NT2/D1 (cell line): ENCODE measurements at regions not wholly inside any gene's neighbourhood (a gene's known extent, or its start where the extent isn't known, plus 50 kb on each side); places are given as distances from the start of the nearest gene placed in this dataset.

Experiments used
- DNase-seq: peaks from one replicate; pipeline ENCODE4 v3.0.0-alpha.2; 2011; ENCODE audit warnings: low read depth, low spot score
- H3K27me3 ChIP-seq: 2 replicates; pipeline ENCODE4 v1.6.0; 2011; ENCODE audit warnings: mild to moderate bottlenecking; ENCODE audit not compliant: insufficient read length, insufficient read depth
- H3K36me3 ChIP-seq: 2 replicates; pipeline ENCODE4 v1.6.1; 2011; ENCODE audit warnings: mild to moderate bottlenecking, low read length, mixed read lengths; ENCODE audit not compliant: insufficient read depth, insufficient read length
- H3K4me1 ChIP-seq: 2 replicates; pipeline ENCODE4 v1.5.1; 2011; ENCODE audit not compliant: insufficient read depth, insufficient read length
- H3K4me3 ChIP-seq: 2 replicates; pipeline ENCODE4 v1.5.1; 2011; ENCODE audit warnings: low read depth; ENCODE audit not compliant: insufficient read length
- H3K9ac ChIP-seq: 2 replicates; pipeline ENCODE4 v1.6.0; 2011; ENCODE audit warnings: low read depth; ENCODE audit not compliant: insufficient read length
- H3K9me3 ChIP-seq: 2 replicates; pipeline ENCODE4 v1.5.1; 2011; ENCODE audit warnings: mild to moderate bottlenecking, low read length; ENCODE audit not compliant: insufficient read depth
- SUZ12 ChIP-seq: IDR thresholded peaks from 2 replicates; pipeline ENCODE4 v1.6.1; 2011; ENCODE audit not compliant: insufficient read length, insufficient read depth; ENCODE audit errors: extremely low read depth
- YY1 ChIP-seq: IDR thresholded peaks from 2 replicates; pipeline ENCODE4 v1.6.1; 2011; ENCODE audit not compliant: insufficient read length, insufficient read depth
- ZNF274 ChIP-seq: IDR thresholded peaks from 2 replicates; pipeline ENCODE4 v1.6.1; 2011; ENCODE audit warnings: mild to moderate bottlenecking, low read depth, low read length

DNA sequence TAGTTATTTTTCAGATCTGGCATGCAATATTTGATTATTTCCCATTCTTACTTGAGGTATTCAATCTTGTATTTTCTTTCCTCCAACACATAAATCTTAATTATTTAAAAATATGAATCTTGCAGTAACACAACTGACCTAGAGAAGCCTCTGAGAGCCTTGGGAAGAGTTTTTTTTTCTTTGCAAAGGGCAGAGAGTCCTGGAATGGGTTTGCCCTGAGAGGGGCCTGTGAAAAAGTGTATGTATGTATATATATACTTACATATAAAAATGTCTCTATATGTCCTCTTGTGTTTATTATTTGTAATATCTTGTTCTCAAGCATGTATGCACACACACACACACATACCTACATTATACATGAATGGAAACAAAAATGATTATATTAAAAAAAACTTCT is 801.2 kb upstream of the SLITRK1 start:
- no peaks in the 10 kb centered on the region for H3K9me3 ChIP-seq
- H3K4me3 ChIP-seq: no peak overlapping the region
- H3K27me3 ChIP-seq: no peaks in the 10 kb centered on the region
- H3K36me3 ChIP-seq: no peaks in the 10 kb centered on the region
- TF ChIP-seq YY1 (no peak), SUZ12 (no peak), ZNF274 (no peak)
- no peaks in the 10 kb centered on the region for H3K4me1 ChIP-seq
- DNase-seq: no peak
- H3K9ac ChIP-seq: no peak overlapping the region

DNA sequence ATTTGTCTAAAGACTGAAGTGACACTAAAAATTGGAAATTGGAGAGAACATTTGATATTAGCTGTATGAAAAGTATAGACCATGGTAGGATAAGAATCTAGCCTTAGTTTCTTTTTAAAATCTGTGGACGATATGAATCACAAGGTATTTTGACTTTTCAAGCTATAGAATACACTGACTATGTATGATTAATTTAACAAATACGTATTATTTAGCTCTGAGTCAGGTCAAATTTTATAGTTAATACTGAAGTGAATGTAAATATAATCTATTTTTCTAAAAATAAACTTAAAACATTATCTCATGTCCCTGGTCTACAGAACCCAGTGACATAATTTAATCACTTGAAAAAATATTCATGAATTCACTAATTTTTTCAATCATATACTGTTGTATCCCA is 795.6 kb upstream of the SLITRK1 start:
- H3K9ac ChIP-seq: no peak overlapping the region
- no peaks in the 10 kb centered on the region for H3K27me3 ChIP-seq
- H3K36me3 ChIP-seq: no peaks in the 10 kb centered on the region
- no peaks in the 10 kb centered on the region for H3K9me3 ChIP-seq
- H3K4me1 ChIP-seq: no peaks in the 10 kb centered on the region
- H3K4me3 ChIP-seq: no peak overlapping the region
- DNase-seq: no peak
- TF ChIP-seq ZNF274 (no peak), SUZ12 (no peak), YY1 (no peak)

DNA sequence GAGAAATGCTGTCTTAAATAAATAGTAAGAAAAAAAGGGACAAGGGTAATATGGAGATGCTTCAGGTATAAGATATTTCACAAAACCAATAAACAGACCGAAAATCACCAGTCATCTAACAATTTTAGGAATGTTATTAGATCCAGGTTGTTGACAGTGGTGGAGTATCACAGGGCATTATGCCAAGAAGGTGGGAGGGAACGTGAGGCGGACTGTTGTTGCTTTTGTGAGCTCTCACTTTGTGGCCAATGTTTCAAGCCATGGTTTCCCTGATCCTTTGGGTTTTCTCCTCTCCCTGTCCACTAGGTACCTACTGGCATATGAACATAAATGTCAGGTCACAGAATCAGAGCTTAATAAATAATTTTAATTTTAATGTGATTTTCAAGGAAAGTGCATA is 790.3 kb upstream of the SLITRK1 start:
- H3K9ac ChIP-seq: no peak overlapping the region
- H3K4me3 ChIP-seq: no peak overlapping the region
- TF ChIP-seq SUZ12 (no peak), ZNF274 (no peak), YY1 (no peak)
- no peak for DNase-seq
- H3K27me3 ChIP-seq: no peaks in the 10 kb centered on the region
- no peaks in the 10 kb centered on the region for H3K9me3 ChIP-seq
- no peaks in the 10 kb centered on the region for H3K4me1 ChIP-seq
- no peaks in the 10 kb centered on the region for H3K36me3 ChIP-seq

DNA sequence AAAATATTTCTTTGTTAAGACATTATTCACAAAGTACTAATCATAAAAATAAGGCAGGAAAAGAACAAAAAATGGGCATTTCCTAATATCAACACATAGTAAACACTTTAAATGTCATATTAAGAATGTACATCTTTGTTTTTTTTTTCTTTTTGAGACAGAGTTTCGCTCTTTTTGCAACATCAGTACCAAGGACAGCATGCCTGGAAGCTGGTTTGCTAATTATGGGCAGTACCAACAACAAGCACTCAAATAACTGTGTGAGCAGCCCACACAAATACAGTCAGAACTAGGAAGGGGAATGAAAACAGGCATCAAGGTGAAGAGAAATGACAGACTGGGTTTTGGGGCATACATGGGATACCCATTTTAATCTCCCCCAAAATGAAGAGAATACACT is 788.0 kb upstream of the SLITRK1 start:
- Histone ChIP-seq H3K9me3 (no peaks in the 10 kb centered on the region), H3K9ac (no peak overlapping the region), H3K4me3 (no peak overlapping the region), H3K27me3 (no peaks in the 10 kb centered on the region), H3K36me3 (no peaks in the 10 kb centered on the region), H3K4me1 (no peaks in the 10 kb centered on the region)
- DNase-seq: no peak
- no peak for TF ChIP-seq SUZ12
- no peak for TF ChIP-seq ZNF274
- no peak for TF ChIP-seq YY1

DNA sequence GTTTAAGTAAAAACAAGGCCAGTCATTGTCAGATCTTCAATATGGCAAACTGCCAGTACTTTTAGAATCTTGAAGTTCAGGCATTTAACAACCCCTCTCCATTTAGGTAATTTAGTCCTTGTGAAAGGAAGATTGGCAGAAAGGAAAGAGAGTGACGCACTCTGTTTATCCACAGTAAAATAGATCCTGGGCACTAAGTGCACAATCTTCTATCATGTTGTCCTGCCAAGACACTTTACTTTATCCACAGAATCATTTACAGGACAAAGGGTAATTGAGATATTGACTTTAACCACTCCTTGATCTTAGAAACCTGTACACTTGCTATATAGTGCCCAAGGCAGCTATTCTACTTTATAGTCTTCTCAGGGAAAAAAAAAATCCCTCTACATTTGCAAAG is 786.4 kb upstream of the SLITRK1 start:
- no peaks in the 10 kb centered on the region for H3K9me3 ChIP-seq
- no peak for DNase-seq
- H3K4me1 ChIP-seq: no peaks in the 10 kb centered on the region
- no peak overlapping the region for H3K9ac ChIP-seq
- H3K27me3 ChIP-seq: no peaks in the 10 kb centered on the region
- H3K36me3 ChIP-seq: no peaks in the 10 kb centered on the region
- no peak overlapping the region for H3K4me3 ChIP-seq
- no peak for TF ChIP-seq SUZ12
- no peak for TF ChIP-seq YY1
- TF ChIP-seq ZNF274: no peak

DNA sequence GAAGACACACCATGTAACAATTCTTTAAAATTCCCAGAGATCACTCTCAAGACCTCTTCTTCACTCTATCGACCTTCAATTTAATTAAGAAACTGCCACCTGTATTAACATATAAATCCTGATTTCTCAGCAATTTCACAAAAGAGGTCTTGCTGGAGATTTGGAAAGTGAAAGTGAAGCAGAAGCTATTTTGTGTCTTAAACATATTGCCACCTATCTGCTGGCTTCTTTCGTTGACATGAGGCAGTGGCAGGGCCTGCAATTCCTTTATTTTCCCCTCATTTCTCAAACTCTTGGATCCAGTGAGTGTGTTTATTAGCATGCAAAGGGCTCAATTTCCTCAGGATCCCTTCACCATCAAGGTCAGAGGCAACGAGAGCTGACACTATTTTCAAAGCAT is 780.2 kb upstream of the SLITRK1 start:
- no peak overlapping the region for H3K9ac ChIP-seq
- H3K9me3 ChIP-seq: no peaks in the 10 kb centered on the region
- H3K4me1 ChIP-seq: no peaks in the 10 kb centered on the region
- no peak overlapping the region for H3K4me3 ChIP-seq
- DNase-seq: no peak
- no peaks in the 10 kb centered on the region for H3K27me3 ChIP-seq
- H3K36me3 ChIP-seq: no peaks in the 10 kb centered on the region
- TF ChIP-seq YY1 (no peak), ZNF274 (no peak), SUZ12 (no peak)

DNA sequence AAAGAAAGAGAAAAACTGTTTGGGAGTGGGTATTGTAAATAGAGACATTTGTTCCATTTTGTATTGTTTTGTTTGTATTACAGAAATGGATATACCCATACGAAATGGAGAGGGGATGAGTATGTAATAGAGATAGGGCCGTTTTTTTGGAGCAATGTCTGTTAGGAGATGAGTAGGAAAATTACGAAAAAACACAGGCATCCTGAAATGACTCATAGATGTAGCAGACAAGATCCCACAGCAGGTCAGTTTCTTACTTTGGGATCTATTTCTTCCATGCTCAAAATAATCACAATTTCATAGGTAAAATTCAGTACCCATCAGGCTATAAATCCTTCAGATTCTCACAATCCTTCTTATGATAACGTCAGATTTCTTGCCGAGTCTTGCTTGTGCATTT is 779.4 kb upstream of the SLITRK1 start:
- Histone ChIP-seq H3K36me3 (no peaks in the 10 kb centered on the region), H3K4me1 (no peaks in the 10 kb centered on the region), H3K9me3 (no peaks in the 10 kb centered on the region), H3K9ac (no peak overlapping the region), H3K27me3 (no peaks in the 10 kb centered on the region), H3K4me3 (no peak overlapping the region)
- no peak for DNase-seq
- TF ChIP-seq SUZ12 (no peak), ZNF274 (no peak), YY1 (no peak)

DNA sequence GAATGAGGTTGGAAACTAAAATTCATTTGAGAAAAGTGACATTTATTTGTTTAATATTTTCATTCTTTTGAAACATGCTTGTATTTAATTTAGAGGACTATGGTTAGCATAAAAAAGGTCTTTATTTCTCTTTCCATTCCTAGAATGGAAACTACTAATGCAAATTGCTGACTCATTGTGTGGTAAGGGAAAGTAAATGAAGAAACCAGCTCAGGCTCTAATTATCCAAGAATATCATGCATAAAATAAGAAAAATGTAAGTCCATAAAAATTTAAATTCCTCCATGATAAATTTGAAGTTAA is 777.0 kb upstream of the SLITRK1 start:
- no peak overlapping the region for H3K4me3 ChIP-seq
- no peaks in the 10 kb centered on the region for H3K9me3 ChIP-seq
- H3K9ac ChIP-seq: no peak overlapping the region
- TF ChIP-seq SUZ12: no peak
- TF ChIP-seq ZNF274: no peak
- TF ChIP-seq YY1: no peak
- DNase-seq: no peak
- H3K4me1 ChIP-seq: no peaks in the 10 kb centered on the region
- H3K27me3 ChIP-seq: no peaks in the 10 kb centered on the region
- H3K36me3 ChIP-seq: no peaks in the 10 kb centered on the region
